Peyer's patch (tissue), 4 donors: ENCODE measurements at regions not wholly inside any gene's neighbourhood (a gene's known extent, or its start where the extent isn't known, plus 50 kb on each side); places are given as distances from the start of the nearest gene placed in this dataset.

Experiments used
- DNase-seq, 3 donors: peaks; one replicate each; pipeline ENCODE4 v3.0.0-alpha.2; 2017 to 2019
- H3K27ac ChIP-seq, 4 donors: fragments of 200-600 bp; sonication (generic); one replicate each; pipeline ENCODE4 v1.5.1; 2016 to 2019
- H3K27me3 ChIP-seq, 2 donors: fragments of 200-600 bp; sonication (generic); one replicate each; pipeline ENCODE4 v1.5.1; 2019
- H3K36me3 ChIP-seq, 3 donors: fragments of 200-600 bp; sonication (generic); one replicate each; pipeline ENCODE4 v1.5.1; 2016 to 2019
- H3K4me1 ChIP-seq, 4 donors: fragments of 200-600 bp; sonication (generic); one replicate each; pipeline ENCODE4 v1.5.1; 2016 to 2019
- H3K4me3 ChIP-seq, 4 donors: fragments of 200-600 bp; sonication (generic); 1 replicate in 3 of 4; 2 replicates in 1 of 4; pipeline ENCODE4 v1.5.1; 2016 to 2019; ENCODE audit warnings: mild to moderate bottlenecking in 1 of 4
- H3K9me3 ChIP-seq, 4 donors: fragments of 200-600 bp; sonication (generic); one replicate each; pipeline ENCODE4 v1.5.1; 2016 to 2019; ENCODE audit warnings: mild to moderate bottlenecking in 1 of 4
- POLR2A ChIP-seq, 2 donors: fragments of 450-650 bp; IDR thresholded peaks; one replicate each; pipeline ENCODE4 v1.5.1; 2017; ENCODE audit warnings: antibody characterized with exemption in 2 of 2, mild to moderate bottlenecking in 2 of 2, moderate library complexity in 2 of 2
- TF ChIP-seq, protein P1 (sequence below), 6 experiments: fragments of 450-650 bp in 4 of 6; fragments of 200-600 bp in 2 of 6; sonication (generic) in 1 of 6; IDR thresholded peaks; one replicate each; pipeline ENCODE4 v1.5.1; 2017 to 2019; ENCODE audit warnings: antibody characterized with exemption in 6 of 6, mild to moderate bottlenecking in 3 of 6, moderate library complexity in 1 of 6

DNA sequence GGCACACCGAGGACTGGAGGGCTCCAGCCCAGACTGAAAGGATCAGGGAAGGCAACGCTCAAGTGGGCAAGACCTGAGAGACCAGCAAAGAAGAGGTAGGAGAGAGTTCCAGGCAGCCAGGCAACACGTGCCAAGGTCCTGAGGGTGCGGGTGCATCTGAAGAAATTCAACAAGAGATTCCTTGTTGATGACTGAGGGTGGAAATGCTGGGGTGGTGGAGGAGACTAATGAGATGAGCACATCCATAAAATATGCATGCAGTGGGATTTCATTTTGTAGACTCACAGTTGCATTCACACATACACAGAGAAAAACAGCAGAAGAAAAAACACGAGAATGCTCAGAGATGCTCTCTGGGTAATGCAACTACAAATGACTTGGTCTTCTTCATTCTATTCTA lies 154.8 kb upstream of the FOXF1 start:
- Histone ChIP-seq H3K9me3 (no peaks in the 10 kb centered on the region), H3K36me3 (no peaks in the 10 kb centered on the region), H3K4me3 (no peak overlapping the region), H3K27me3 (no peaks in the 10 kb centered on the region), H3K4me1 (no peaks in the 10 kb centered on the region), H3K27ac (no peak overlapping the region)
- no peak for DNase-seq
- TF ChIP-seq, protein P1, sequence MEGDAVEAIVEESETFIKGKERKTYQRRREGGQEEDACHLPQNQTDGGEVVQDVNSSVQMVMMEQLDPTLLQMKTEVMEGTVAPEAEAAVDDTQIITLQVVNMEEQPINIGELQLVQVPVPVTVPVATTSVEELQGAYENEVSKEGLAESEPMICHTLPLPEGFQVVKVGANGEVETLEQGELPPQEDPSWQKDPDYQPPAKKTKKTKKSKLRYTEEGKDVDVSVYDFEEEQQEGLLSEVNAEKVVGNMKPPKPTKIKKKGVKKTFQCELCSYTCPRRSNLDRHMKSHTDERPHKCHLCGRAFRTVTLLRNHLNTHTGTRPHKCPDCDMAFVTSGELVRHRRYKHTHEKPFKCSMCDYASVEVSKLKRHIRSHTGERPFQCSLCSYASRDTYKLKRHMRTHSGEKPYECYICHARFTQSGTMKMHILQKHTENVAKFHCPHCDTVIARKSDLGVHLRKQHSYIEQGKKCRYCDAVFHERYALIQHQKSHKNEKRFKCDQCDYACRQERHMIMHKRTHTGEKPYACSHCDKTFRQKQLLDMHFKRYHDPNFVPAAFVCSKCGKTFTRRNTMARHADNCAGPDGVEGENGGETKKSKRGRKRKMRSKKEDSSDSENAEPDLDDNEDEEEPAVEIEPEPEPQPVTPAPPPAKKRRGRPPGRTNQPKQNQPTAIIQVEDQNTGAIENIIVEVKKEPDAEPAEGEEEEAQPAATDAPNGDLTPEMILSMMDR (IDR thresholded peaks at IDR 0.05) = no peak
- TF ChIP-seq POLR2A (IDR thresholded peaks at IDR 0.05) = no peak

DNA sequence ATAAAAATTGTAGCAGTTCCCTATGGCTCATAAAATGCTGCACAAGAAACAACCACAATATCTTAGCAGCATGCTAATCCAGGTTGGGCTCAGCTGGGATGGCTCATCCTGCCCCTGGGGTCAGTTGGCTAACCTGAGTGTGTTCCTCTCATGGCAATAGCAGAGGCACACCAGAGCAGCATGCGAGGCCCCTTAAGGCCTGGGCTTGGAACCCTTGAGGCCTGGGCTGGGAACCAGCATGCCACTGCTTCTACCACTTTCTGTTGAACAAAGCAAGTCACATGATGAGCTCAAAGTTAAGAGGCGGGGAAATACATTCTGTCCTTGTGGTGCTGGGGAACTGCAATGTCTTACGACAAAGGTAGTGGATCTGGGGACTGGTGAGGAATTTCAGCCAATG lies 154.4 kb upstream of the FOXF1 start:
- no peak for DNase-seq
- no peak for TF ChIP-seq POLR2A (IDR thresholded peaks at IDR 0.05)
- TF ChIP-seq, protein P1 (IDR thresholded peaks at IDR 0.05) = no peak
- H3K4me1 ChIP-seq = no peaks in the 10 kb centered on the region
- H3K9me3 ChIP-seq = no peaks in the 10 kb centered on the region
- H3K27ac ChIP-seq = no peak overlapping the region
- H3K27me3 ChIP-seq = no peaks in the 10 kb centered on the region
- H3K36me3 ChIP-seq = no peaks in the 10 kb centered on the region
- no peak overlapping the region for H3K4me3 ChIP-seq

DNA sequence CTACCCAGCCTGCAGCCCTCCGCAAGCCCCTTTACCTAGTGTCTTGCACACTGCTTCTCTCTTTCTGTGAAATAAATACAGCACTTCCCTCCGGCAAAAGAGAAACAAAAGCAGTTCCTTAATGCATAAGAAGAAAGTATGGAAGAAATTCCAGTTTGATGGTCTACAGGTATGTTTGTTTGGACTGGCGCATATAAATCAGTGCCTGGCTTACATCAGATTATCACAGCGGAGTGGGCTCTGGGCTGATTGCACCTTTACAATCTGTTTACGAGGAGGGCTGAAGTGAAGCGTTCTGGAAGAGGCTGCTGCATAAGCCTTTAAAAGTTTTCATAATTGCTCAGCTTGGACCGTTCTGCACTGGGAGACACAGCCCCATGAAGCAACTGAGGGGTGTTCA lies 153.5 kb upstream of the FOXF1 start:
- Histone ChIP-seq H3K36me3 (no peaks in the 10 kb centered on the region), H3K27me3 (no peaks in the 10 kb centered on the region), H3K4me1 (no peaks in the 10 kb centered on the region), H3K9me3 (no peaks in the 10 kb centered on the region), H3K27ac (no peak overlapping the region), H3K4me3 (no peak overlapping the region)
- no peak for TF ChIP-seq POLR2A (IDR thresholded peaks at IDR 0.05)
- TF ChIP-seq, protein P1 (IDR thresholded peaks at IDR 0.05) = no peak
- no peak for DNase-seq

DNA sequence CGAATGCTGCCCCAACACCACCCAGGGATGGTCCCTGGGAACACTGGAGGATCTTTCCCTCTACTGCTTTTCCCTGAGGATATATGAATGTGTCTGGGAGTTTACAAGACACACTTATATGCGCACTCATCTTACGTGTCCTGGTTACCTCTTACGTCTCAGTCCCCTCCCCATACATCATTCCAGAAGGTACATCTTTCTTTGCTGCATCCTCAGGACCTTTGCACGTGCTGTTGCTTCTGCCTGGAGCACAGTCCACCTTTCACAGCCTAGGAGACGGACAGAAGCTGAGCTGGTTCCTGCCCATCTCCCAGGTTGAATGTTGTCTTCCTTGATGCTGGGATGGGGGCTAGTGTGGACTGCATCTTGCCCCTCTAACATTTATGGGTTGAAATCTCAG lies 153.0 kb upstream of the FOXF1 start:
- no peak for DNase-seq
- Histone ChIP-seq H3K27ac (no peak overlapping the region), H3K4me3 (no peak overlapping the region), H3K27me3 (no peaks in the 10 kb centered on the region), H3K9me3 (no peaks in the 10 kb centered on the region), H3K36me3 (no peaks in the 10 kb centered on the region), H3K4me1 (no peaks in the 10 kb centered on the region)
- TF ChIP-seq, protein P1 (IDR thresholded peaks at IDR 0.05) = no peak
- no peak for TF ChIP-seq POLR2A (IDR thresholded peaks at IDR 0.05)

DNA sequence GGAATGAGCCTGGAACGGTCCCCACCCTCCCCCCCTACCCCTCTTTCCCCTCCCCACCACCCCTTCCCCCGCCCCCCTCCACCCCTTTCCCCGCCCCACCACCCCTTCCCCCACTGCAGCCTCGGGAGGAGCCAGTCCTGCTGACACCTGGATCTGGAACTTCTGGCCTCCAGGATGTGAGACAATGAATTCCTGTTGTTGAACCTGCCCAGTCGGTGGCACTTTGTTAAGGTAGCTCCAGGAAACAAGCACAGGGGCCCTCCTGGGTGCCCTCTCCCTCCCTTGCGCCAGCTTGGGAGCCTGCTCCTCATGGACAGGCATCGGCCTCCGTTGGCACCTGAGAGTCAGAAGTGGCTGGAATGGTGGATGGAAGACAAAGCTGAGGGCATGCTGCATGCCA lies 152.4 kb upstream of the FOXF1 start:
- no peak for DNase-seq
- Histone ChIP-seq H3K27ac (no peak overlapping the region), H3K9me3 (no peaks in the 10 kb centered on the region), H3K4me3 (no peak overlapping the region), H3K36me3 (no peaks in the 10 kb centered on the region), H3K27me3 (no peaks in the 10 kb centered on the region), H3K4me1 (no peaks in the 10 kb centered on the region)
- no peak for TF ChIP-seq POLR2A (IDR thresholded peaks at IDR 0.05)
- TF ChIP-seq, protein P1 (IDR thresholded peaks at IDR 0.05) = no peak

DNA sequence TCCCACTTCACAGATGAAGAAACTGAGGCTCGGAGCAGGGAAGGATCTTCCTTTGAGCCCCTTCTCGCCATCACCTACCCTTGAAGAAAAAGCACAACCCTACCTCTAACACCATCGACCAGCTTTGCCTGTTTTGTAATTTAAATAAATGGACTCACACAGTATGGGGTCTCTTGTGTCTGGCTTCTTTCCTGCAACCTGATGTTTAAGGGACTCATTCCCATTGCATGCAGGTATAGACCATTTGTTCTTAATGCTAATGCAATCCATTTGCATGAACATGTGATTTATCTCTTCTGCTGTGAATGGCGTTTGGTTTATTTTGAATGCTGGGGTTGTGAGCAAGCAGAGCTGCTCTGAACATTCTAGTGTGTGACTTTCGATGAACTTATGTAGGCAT lies 150.8 kb upstream of the FOXF1 start:
- no peaks in the 10 kb centered on the region for H3K27me3 ChIP-seq
- no peaks in the 10 kb centered on the region for H3K36me3 ChIP-seq
- TF ChIP-seq POLR2A (IDR thresholded peaks at IDR 0.05) = no peak
- TF ChIP-seq, protein P1 (IDR thresholded peaks at IDR 0.05) = no peak

More for the DNA sequence above, 150.8 kb upstream of the FOXF1 start:
- no peak for DNase-seq
- Histone ChIP-seq H3K4me1 (no peaks in the 10 kb centered on the region), H3K9me3 (no peaks in the 10 kb centered on the region), H3K4me3 (no peak overlapping the region), H3K27ac (no peak overlapping the region)
